Activated B cell treated with CpG ODN at 0.5 μM for 24 hours (primary cell): ENCODE measurements at regions not wholly inside any gene's neighbourhood (a gene's known extent, or its start where the extent isn't known, plus 50 kb on each side); places are given as distances from the start of the nearest gene placed in this dataset.

Source experiments
- ATAC-seq: fragments of 200-7000 bp; cut with Tn5 transposase; one replicate; pipeline ENCODE4 v1.10.0; 2021; ENCODE audit warnings: low read depth, mild to moderate bottlenecking, moderate library complexity
- CTCF ChIA-PET: fragments of 350-600 bp; sonication (Branson Sonifier 250); formaldehyde crosslinking; loops from one replicate; lab custom pipeline; 2021; ENCODE audit warnings: antibody characterized with exemption; lab: Charles Lee
- POLR2A ChIA-PET: fragments of 350-600 bp; sonication (Branson Sonifier 250); formaldehyde crosslinking; loops from one replicate; lab custom pipeline; 2021; ENCODE audit warnings: antibody characterized with exemption; lab: Charles Lee
- DNase-seq: peaks from one replicate; pipeline ENCODE4 v3.0.0; 2022
- H3K27ac Mint-ChIP-seq: one replicate; pipeline ENCODE4 v1.8.0; 2020; ENCODE audit warnings: mixed read lengths
- H3K27me3 Mint-ChIP-seq: one replicate; pipeline ENCODE4 v1.8.0; 2021; ENCODE audit warnings: mixed read lengths
- H3K36me3 Mint-ChIP-seq: one replicate; pipeline ENCODE4 v1.8.0; 2021; ENCODE audit warnings: low read depth, mixed read lengths
- H3K4me1 Mint-ChIP-seq: one replicate; pipeline ENCODE4 v1.8.0; 2021; ENCODE audit warnings: mixed read lengths
- H3K4me3 Mint-ChIP-seq: one replicate; pipeline ENCODE4 v1.8.0; 2020; ENCODE audit warnings: mild to moderate bottlenecking, mixed read lengths
- H3K9me3 Mint-ChIP-seq: one replicate; pipeline ENCODE4 v1.8.0; 2020; ENCODE audit warnings: mixed read lengths
- intact Hi-C: fragments of 100-400 bp; cut with micrococcal nuclease; formaldehyde crosslinking; loops from one replicate; pipeline ENCODE4 v1.15.1; 2024
- TF ChIP-seq, protein P1 (sequence below): fragments of 200-600 bp; IDR thresholded peaks from one replicate; pipeline ENCODE4 v1.8.0; 2022; ENCODE audit warnings: antibody characterized with exemption, mild to moderate bottlenecking

GRCh38 chr10:6721964-6722615 is 142.0 kb upstream of the PRKCQ start:
- no peaks in the 10 kb centered on the region for H3K9me3 Mint-ChIP-seq
- ChIA-PET POLR2A (no interaction called here), CTCF (no interaction called here)
- H3K27me3 Mint-ChIP-seq = peaks cover 26% of the 10 kb centered on the region
- H3K36me3 Mint-ChIP-seq = no peaks in the 10 kb centered on the region
- intact Hi-C loops = no loop called here
- ATAC-seq (no peak), DNase-seq (no peak)
- no peak overlapping the region for H3K4me3 Mint-ChIP-seq
- H3K4me1 Mint-ChIP-seq = no peaks in the 10 kb centered on the region
- H3K27ac Mint-ChIP-seq = no peak overlapping the region
- TF ChIP-seq, protein P1, sequence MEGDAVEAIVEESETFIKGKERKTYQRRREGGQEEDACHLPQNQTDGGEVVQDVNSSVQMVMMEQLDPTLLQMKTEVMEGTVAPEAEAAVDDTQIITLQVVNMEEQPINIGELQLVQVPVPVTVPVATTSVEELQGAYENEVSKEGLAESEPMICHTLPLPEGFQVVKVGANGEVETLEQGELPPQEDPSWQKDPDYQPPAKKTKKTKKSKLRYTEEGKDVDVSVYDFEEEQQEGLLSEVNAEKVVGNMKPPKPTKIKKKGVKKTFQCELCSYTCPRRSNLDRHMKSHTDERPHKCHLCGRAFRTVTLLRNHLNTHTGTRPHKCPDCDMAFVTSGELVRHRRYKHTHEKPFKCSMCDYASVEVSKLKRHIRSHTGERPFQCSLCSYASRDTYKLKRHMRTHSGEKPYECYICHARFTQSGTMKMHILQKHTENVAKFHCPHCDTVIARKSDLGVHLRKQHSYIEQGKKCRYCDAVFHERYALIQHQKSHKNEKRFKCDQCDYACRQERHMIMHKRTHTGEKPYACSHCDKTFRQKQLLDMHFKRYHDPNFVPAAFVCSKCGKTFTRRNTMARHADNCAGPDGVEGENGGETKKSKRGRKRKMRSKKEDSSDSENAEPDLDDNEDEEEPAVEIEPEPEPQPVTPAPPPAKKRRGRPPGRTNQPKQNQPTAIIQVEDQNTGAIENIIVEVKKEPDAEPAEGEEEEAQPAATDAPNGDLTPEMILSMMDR = no peak

DNA sequence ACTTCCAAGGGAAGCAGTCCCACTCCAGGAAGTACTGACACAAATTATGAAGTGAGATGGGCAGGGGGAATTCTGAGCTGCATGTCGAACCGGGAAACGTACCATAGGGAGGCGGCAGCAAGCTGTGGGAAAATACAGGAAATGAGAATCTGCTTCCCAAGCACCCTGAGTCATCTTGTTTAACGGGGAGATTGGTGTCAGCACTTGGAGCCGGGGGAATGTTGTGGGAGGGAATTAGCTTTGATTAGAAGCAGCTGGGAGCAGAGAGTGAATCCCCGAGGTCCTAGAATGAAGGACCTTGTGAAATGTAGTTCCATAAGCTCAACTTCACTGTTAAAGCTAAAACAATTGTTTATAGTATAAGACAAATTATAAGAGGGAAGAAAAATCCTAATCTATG is 141.4 kb upstream of the PRKCQ start:
- H3K4me1 Mint-ChIP-seq = no peaks in the 10 kb centered on the region
- DNase-seq = no peak
- H3K9me3 Mint-ChIP-seq = no peaks in the 10 kb centered on the region
- ChIA-PET CTCF (no interaction called here), POLR2A (no interaction called here)
- peaks cover 32% of the 10 kb centered on the region for H3K27me3 Mint-ChIP-seq
- TF ChIP-seq, protein P1 = no peak
- no peaks in the 10 kb centered on the region for H3K36me3 Mint-ChIP-seq
- no peak overlapping the region for H3K4me3 Mint-ChIP-seq
- no peak overlapping the region for H3K27ac Mint-ChIP-seq
- ATAC-seq = no peak
- intact Hi-C loops = no loop called here

DNA sequence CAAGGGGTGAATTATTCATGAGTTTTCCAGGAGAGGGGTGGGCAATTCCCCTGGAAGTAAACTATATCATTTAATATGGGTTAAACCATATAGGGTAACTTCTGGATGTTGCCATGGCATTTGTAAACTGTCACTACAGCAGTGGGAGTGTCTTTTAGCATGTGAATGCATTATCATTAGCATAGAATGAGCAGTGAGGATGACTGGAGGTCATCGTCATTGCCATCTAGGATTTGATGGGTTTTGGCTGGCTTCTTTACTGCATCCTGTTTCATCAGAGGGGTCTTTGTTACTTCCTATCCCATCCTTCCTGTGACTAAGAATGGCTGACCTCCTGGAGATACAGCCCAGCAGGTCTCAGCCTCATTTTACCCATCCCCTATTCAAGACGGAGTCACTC is 139.5 kb upstream of the PRKCQ start:
- ATAC-seq (no peak), DNase-seq (no peak)
- Mint-ChIP-seq H3K27me3 (peaks cover 34% of the 10 kb centered on the region), H3K27ac (no peak overlapping the region), H3K4me1 (no peaks in the 10 kb centered on the region), H3K36me3 (no peaks in the 10 kb centered on the region), H3K4me3 (no peak overlapping the region), H3K9me3 (no peaks in the 10 kb centered on the region)
- intact Hi-C loops = no loop called here
- ChIA-PET CTCF (no interaction called here), POLR2A (no interaction called here)
- TF ChIP-seq, protein P1 = no peak

DNA sequence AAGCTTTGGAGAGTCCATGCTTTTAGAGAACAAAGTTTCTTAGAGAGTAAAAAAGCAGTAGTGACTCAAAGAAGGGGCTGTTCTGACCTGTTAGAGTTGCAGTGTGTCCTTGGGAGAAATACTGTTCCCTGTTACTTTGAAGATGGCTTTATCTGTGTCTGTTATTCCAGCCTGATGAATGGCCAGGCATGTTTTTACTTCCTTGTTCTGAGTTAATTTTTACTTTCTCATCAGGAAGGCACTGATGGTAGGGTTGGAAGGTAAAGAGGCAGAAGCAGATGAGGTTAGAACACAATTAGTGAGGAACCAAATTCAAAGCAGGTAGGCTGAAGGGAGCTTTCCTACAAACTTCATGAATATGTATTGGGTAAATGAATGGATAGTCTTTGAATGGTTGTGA is 138.5 kb upstream of the PRKCQ start:
- intact Hi-C loops = no loop called here
- TF ChIP-seq, protein P1 = no peak
- H3K4me3 Mint-ChIP-seq = no peak overlapping the region
- CTCF ChIA-PET = no interaction called here
- H3K27me3 Mint-ChIP-seq = peaks cover 38% of the 10 kb centered on the region
- no peaks in the 10 kb centered on the region for H3K36me3 Mint-ChIP-seq
- POLR2A ChIA-PET = no interaction called here
- DNase-seq (no peak), ATAC-seq (no peak)
- no peaks in the 10 kb centered on the region for H3K9me3 Mint-ChIP-seq
- H3K4me1 Mint-ChIP-seq = no peaks in the 10 kb centered on the region
- H3K27ac Mint-ChIP-seq = no peak overlapping the region

DNA sequence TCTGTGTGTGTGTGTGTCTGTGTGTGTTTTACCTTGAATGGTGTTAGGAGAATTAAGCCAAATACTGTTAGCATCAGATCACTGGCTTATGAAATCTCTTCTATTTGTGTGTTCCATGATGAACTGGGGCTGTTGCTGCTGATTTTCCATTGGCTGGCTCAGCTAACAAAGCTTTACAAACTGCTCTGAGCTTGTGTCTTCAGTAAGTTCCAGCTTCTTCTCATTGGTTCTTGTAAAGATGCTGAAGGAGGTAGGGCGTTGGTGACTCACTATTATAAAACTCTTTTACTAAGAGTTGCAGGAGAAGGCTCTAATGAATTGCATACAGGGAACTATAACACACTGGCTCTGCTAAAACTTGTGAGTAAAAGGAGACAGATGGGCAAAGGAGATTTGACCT is 136.4 kb upstream of the PRKCQ start:
- Mint-ChIP-seq H3K9me3 (no peaks in the 10 kb centered on the region), H3K27me3 (peaks cover 41% of the 10 kb centered on the region), H3K36me3 (no peaks in the 10 kb centered on the region), H3K4me3 (no peak overlapping the region), H3K27ac (no peak overlapping the region), H3K4me1 (no peaks in the 10 kb centered on the region)
- DNase-seq (no peak), ATAC-seq (no peak)
- ChIA-PET CTCF (no interaction called here), POLR2A (no interaction called here)
- TF ChIP-seq, protein P1 = no peak
- intact Hi-C loops = no loop called here
